BE2C (cell line): ENCODE measurements at regions not wholly inside any gene's neighbourhood (a gene's known extent, or its start where the extent isn't known, plus 50 kb on each side); places are given as distances from the start of the nearest gene placed in this dataset.

Source experiments
- DNase-seq: peaks from one replicate; pipeline ENCODE4 v3.0.0-alpha.2; 2020
- H3K27me3 ChIP-seq: fragments of 250-450 bp; sonication (Bioruptor Pico); 2 replicates; pipeline ENCODE4 v1.5.1; 2020; ENCODE audit warnings: mild to moderate bottlenecking
- H3K36me3 ChIP-seq: fragments of 250-450 bp; sonication (Bioruptor Pico); 2 replicates; pipeline ENCODE4 v1.5.1; 2020; ENCODE audit warnings: mild to moderate bottlenecking
- H3K4me1 ChIP-seq: fragments of 250-450 bp; sonication (Bioruptor Pico); 2 replicates; pipeline ENCODE4 v1.5.1; 2020
- H3K4me3 ChIP-seq: 2 replicates; pipeline ENCODE4 v1.5.1; 2011; ENCODE audit warnings: low read depth, low read length
- H3K9me3 ChIP-seq: fragments of 250-450 bp; sonication (Bioruptor Pico); 2 replicates; pipeline ENCODE4 v1.5.1; 2020
- TF ChIP-seq, protein P1 (sequence below): IDR thresholded peaks from 2 replicates; pipeline ENCODE4 v1.5.1; 2012; ENCODE audit warnings: mild to moderate bottlenecking, low read depth, low read length

DNA sequence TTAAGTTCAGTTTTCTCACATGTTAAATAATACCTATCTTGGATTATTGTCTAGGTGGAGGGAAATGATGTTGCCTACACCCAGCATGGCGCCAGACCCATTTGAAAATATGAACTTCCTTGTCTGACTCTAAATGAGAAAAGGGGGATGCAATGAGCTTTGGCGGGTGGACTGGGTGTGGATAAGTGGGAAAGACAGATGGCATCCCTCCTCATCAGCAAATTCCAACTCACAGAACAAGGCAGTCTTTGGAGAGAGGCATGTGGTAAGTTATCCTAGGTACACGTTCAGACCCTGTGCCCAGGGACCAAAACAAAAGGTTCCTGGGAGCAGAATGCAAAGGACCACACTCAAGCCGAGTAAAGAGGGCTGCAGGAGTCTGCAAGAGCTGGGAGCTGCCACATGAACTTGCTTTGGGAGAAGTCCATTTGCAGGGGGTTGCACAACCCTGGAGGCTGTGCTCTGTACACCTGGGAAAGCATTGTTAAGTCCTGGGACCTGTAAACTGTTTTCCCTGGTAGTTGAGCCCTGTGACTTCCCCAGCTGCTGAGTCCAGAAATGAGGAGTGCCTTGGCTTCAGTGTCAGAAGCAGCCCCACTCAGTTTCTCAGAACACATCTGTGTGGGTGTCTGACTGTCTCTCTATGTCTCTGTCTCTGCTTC is 102.3 kb upstream of the TPM1 start:
- no peak for DNase-seq
- Histone ChIP-seq H3K27me3 (no peaks in the 10 kb centered on the region), H3K4me3 (no peak overlapping the region), H3K36me3 (no peaks in the 10 kb centered on the region), H3K4me1 (peaks cover 27% of the 10 kb centered on the region), H3K9me3 (no peaks in the 10 kb centered on the region)
- TF ChIP-seq, protein P1, sequence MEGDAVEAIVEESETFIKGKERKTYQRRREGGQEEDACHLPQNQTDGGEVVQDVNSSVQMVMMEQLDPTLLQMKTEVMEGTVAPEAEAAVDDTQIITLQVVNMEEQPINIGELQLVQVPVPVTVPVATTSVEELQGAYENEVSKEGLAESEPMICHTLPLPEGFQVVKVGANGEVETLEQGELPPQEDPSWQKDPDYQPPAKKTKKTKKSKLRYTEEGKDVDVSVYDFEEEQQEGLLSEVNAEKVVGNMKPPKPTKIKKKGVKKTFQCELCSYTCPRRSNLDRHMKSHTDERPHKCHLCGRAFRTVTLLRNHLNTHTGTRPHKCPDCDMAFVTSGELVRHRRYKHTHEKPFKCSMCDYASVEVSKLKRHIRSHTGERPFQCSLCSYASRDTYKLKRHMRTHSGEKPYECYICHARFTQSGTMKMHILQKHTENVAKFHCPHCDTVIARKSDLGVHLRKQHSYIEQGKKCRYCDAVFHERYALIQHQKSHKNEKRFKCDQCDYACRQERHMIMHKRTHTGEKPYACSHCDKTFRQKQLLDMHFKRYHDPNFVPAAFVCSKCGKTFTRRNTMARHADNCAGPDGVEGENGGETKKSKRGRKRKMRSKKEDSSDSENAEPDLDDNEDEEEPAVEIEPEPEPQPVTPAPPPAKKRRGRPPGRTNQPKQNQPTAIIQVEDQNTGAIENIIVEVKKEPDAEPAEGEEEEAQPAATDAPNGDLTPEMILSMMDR: no peak

DNA sequence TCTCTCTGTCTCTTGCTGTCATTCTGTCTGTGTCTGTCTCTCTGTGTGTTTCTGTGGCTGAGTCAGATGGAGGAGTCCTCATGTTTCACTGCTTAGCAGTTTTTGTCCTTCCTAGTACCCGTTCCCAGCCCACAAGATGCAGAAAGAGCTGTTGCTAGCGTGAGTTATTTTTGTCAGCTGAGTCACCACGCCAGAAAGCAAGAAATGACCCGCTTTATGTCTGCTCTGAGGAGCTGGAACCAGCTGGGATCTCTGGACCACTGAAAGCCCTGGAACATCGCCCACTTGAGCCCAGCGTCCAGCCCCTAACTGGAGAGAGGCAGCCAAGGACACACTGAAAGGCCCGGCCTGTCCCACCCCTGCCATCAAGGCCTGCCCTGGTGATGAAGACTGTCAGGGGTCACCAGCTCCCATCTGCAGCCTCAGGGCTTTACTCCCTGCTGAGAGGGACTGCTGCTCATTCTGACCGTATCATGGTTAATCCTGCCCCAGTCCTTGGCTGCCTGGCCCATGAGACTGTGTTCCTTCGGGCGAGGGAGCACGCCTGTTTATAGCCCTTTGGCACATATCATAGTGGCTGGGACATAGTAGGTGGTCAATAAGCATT is 101.7 kb upstream of the TPM1 start:
- Histone ChIP-seq H3K36me3 (no peaks in the 10 kb centered on the region), H3K4me1 (peaks cover 21% of the 10 kb centered on the region), H3K9me3 (no peaks in the 10 kb centered on the region), H3K4me3 (no peak overlapping the region), H3K27me3 (no peaks in the 10 kb centered on the region)
- TF ChIP-seq, protein P1: no peak
- DNase-seq: peak; percentile 69

DNA sequence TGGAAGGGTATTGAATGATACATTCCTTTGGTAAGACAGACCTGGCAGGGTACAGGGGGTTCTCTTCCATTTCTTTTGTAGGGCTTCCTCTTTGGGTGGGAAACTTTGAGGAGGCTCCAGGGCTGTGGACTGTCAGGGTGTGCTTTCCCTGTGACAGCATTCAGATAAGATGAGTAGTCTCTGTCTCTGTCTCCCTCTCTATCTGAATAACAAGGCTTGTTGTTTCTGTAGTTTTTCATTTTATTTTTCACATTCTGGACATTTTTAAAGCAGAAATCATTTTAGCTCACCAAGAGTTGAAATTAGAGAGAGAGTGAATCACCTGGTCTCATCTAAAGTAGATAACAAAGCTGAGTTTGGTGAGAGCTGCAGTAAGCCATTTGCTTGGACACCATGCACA is 100.8 kb upstream of the TPM1 start:
- no peak for DNase-seq
- Histone ChIP-seq H3K4me1 (peaks cover 21% of the 10 kb centered on the region), H3K9me3 (no peaks in the 10 kb centered on the region), H3K36me3 (no peaks in the 10 kb centered on the region), H3K4me3 (no peak overlapping the region), H3K27me3 (no peaks in the 10 kb centered on the region)
- TF ChIP-seq, protein P1: no peak

DNA sequence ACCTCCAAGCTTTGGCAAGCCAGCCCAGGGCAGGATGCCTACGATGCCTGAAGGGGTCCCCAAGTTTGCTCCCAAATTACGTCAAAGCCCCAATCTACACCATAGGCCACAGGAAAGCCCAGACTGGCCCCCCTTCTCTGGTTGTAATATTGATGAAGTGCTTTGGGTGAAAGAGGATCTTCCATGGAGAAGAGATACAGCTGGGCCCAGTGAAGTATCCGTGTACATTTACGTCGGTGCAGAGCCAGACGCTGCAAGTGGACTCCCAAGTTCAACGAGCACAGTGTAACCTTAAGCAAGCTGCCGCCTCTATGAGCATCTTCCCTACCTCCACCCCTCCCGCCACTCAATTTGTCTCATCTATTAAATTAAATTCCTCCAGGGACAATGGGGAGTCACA is 100.1 kb upstream of the TPM1 start:
- peaks cover 21% of the 10 kb centered on the region for H3K4me1 ChIP-seq
- H3K36me3 ChIP-seq: no peaks in the 10 kb centered on the region
- no peak for DNase-seq
- no peaks in the 10 kb centered on the region for H3K9me3 ChIP-seq
- no peaks in the 10 kb centered on the region for H3K27me3 ChIP-seq
- no peak overlapping the region for H3K4me3 ChIP-seq
- TF ChIP-seq, protein P1: no peak

DNA sequence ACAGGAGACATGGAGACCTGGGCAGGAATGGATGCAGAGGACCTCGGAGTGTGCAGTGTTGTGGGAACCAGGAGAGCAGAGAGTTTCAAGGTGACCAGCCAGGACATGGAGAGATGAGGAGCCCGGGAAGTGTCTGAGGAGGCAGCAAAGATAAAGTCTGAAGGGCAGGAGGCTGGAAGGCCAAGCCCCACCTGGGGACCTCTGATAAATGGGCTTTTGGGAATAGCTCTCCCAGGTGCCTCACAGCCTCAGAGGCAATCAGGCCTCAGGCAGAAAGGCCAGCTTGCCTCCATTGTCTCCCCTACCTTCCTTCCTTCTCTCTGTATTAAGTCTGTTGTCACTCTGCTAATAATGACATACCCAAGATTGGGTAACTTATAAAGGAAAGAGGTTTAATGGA is 97.5 kb upstream of the TPM1 start:
- H3K4me3 ChIP-seq: no peak overlapping the region
- no peaks in the 10 kb centered on the region for H3K36me3 ChIP-seq
- H3K9me3 ChIP-seq: no peaks in the 10 kb centered on the region
- H3K4me1 ChIP-seq: peaks cover 21% of the 10 kb centered on the region
- TF ChIP-seq, protein P1: no peak
- no peaks in the 10 kb centered on the region for H3K27me3 ChIP-seq
- DNase-seq: no peak

DNA sequence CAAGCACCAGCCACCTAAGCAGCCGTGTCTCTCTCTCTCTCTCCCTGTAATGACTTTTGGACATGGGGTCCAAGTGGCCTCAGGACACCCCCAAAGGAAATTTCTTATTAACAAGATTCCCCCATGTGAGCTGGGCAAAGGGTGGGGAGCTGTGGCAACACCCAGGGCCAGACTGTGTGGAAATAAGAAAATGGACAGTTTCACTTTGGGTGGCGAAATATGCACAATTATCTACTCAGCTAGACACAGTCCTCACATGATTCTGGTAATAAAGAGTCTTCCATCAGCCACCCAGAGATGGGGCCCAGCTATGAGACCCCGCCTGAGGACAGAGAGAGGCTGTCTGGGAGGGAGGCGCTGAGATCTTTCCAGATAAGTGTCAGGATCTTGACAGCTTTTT is 96.8 kb upstream of the TPM1 start:
- Histone ChIP-seq H3K9me3 (no peaks in the 10 kb centered on the region), H3K27me3 (no peaks in the 10 kb centered on the region), H3K4me3 (no peak overlapping the region), H3K4me1 (peaks cover 19% of the 10 kb centered on the region), H3K36me3 (no peaks in the 10 kb centered on the region)
- TF ChIP-seq, protein P1: no peak
- DNase-seq: no peak
